SK-N-SH (cell line): ENCODE measurements at regions not wholly inside any gene's neighbourhood (a gene's known extent, or its start where the extent isn't known, plus 50 kb on each side); places are given as distances from the start of the nearest gene placed in this dataset.

Source experiments
- CTCF ChIA-PET: fragments of 300-600, 350-600 bp; formaldehyde crosslinking; extraction: SDS; loops from one replicate; lab custom pipeline; 2021; lab: Yijun Ruan, JAX
- POLR2A ChIA-PET: fragments of 350-600 bp; sonication (Branson Sonifier 250); formaldehyde crosslinking; extraction: SDS; loops from one replicate; lab custom pipeline; 2020; ENCODE audit warnings: antibody characterized with exemption, inconsistent platforms; lab: Yijun Ruan, JAX
- DNase-seq: peaks from one replicate; pipeline ENCODE4 v3.0.0; 2012
- H2AFZ ChIP-seq: fragments of 200-600 bp; sonication (generic); 2 replicates; pipeline ENCODE4 v1.8.1; 2016; ENCODE audit warnings: antibody characterized with exemption, mild to moderate bottlenecking, low read depth
- H3F3A ChIP-seq: fragments of 200-600 bp; sonication (generic); replicated peaks from 2 replicates; pipeline ENCODE3; 2016; ENCODE audit warnings: antibody characterized with exemption, mild to moderate bottlenecking; ENCODE audit not compliant: insufficient read depth
- H3K27ac ChIP-seq, 2 experiments: fragments of 200-500 bp in 1 of 2; fragments of 200-600 bp in 1 of 2; sonication (Bioruptor generic) in 1 of 2; sonication (generic), shearing (Covaris generic) in 1 of 2; 2 replicates each; pipeline versions ENCODE4 v1.5.1 to v1.6.1; 2014 to 2016; ENCODE audit warnings: low read depth in 2 of 2, inconsistent platforms in 1 of 2, low read length in 1 of 2, mild to moderate bottlenecking in 1 of 2, mixed read lengths in 1 of 2
- H3K27me3 ChIP-seq: fragments of 200-600 bp; sonication (generic), shearing (Covaris generic); 2 replicates; pipeline ENCODE4 v1.6.1; 2016; ENCODE audit warnings: mixed run types; ENCODE audit not compliant: insufficient read depth
- H3K36me3 ChIP-seq, 2 experiments: fragments of 200-500 bp in 1 of 2; fragments of 200-600 bp in 1 of 2; sonication (Bioruptor generic) in 1 of 2; sonication (generic) in 1 of 2; replicated peaks in 1 of 2; 2 replicates each; pipeline versions ENCODE3 to v1.5.1; 2014 to 2016; ENCODE audit warnings: low read length in 1 of 2, mild to moderate bottlenecking in 1 of 2; ENCODE audit not compliant: insufficient read depth in 2 of 2, control insufficient read depth in 1 of 2
- H3K4me1 ChIP-seq, 2 experiments: fragments of 200-500 bp in 1 of 2; fragments of 200-600 bp in 1 of 2; sonication (Bioruptor generic) in 1 of 2; sonication (generic), shearing (Covaris generic) in 1 of 2; 2 replicates each; pipeline versions ENCODE4 v1.5.1 to v1.6.1; 2014 to 2016; ENCODE audit warnings: low read depth in 1 of 2, low read length in 1 of 2, mixed run types in 1 of 2; ENCODE audit not compliant: insufficient read depth in 2 of 2, control insufficient read depth in 1 of 2
- H3K4me2 ChIP-seq: fragments of 200-600 bp; sonication (generic), shearing (Covaris generic); 2 replicates; pipeline ENCODE4 v1.6.1; 2017; ENCODE audit warnings: mixed run types
- H3K4me3 ChIP-seq, 2 experiments: fragments of 200-500 bp in 1 of 2; fragments of 200-600 bp in 1 of 2; sonication (Bioruptor generic) in 1 of 2; sonication (generic), shearing (Covaris generic) in 1 of 2; 2 replicates each; pipeline versions ENCODE4 v1.5.1 to v1.8.1; 2014 to 2016; ENCODE audit warnings: low read depth in 2 of 2, inconsistent platforms in 1 of 2, low read length in 1 of 2, mild to moderate bottlenecking in 1 of 2, mixed read lengths in 1 of 2, moderate library complexity in 1 of 2
- H3K79me2 ChIP-seq: fragments of 200-600 bp; sonication (generic); 2 replicates; pipeline ENCODE4 v1.8.1; 2017; ENCODE audit warnings: mild to moderate bottlenecking; ENCODE audit not compliant: insufficient read depth
- H3K9ac ChIP-seq: fragments of 200-600 bp; sonication (generic); 2 replicates; pipeline ENCODE4 v1.6.1; 2017; ENCODE audit warnings: mixed run types
- H3K9me2 ChIP-seq: fragments of 200-600 bp; sonication (generic); 2 replicates; pipeline ENCODE4 v1.6.1; 2017; ENCODE audit warnings: mixed run types
- H3K9me3 ChIP-seq: fragments of 200-600 bp; sonication (generic); 2 replicates; pipeline ENCODE4 v1.6.1; 2017; ENCODE audit warnings: mixed run types, mild to moderate bottlenecking, moderate library complexity
- H4K20me1 ChIP-seq: fragments of 200-600 bp; sonication (generic); 2 replicates; pipeline ENCODE4 v1.6.1; 2017; ENCODE audit warnings: mild to moderate bottlenecking, mixed run types; ENCODE audit not compliant: insufficient read depth
- CHD2 ChIP-seq: fragments of 150-350 bp; IDR thresholded peaks from 2 replicates; pipeline ENCODE4 v1.6.1; 2018; ENCODE audit warnings: low read length; ENCODE audit not compliant: partially characterized antibody
- EP300 ChIP-seq, 2 experiments: IDR thresholded peaks; 2 replicates each; pipeline versions ENCODE4 v1.4.0 to v1.6.1; 2012; ENCODE audit warnings: borderline replicate concordance in 1 of 2, low read depth in 1 of 2, low read length in 1 of 2
- FOXJ3 ChIP-seq: sonication (generic); formaldehyde crosslinking; IDR thresholded peaks from 2 replicates; pipeline ENCODE4 v1.5.1; 2020; ENCODE audit warnings: mild to moderate bottlenecking, missing genetic modification reagents
- GATA2 ChIP-seq: sonication (generic); formaldehyde crosslinking; IDR thresholded peaks from 2 replicates; pipeline ENCODE4 v1.5.0; 2020; ENCODE audit warnings: mild to moderate bottlenecking, missing genetic modification reagents
- MEF2A ChIP-seq: IDR thresholded peaks from 2 replicates; pipeline ENCODE4 v1.4.0; 2012; ENCODE audit warnings: low read depth, borderline replicate concordance
- NFIC ChIP-seq: IDR thresholded peaks from 2 replicates; pipeline ENCODE4 v1.4.0; 2012; ENCODE audit warnings: borderline replicate concordance
- NRF1 ChIP-seq: IDR thresholded peaks from 2 replicates; pipeline ENCODE4 v1.6.1; 2012; ENCODE audit warnings: low read depth, mild to moderate bottlenecking, low read length
- POLR2AphosphoS5 ChIP-seq: IDR thresholded peaks from 2 replicates; pipeline ENCODE4 v1.6.1; 2012; ENCODE audit warnings: low read depth, low read length
- SMC3 ChIP-seq: IDR thresholded peaks from 2 replicates; pipeline ENCODE4 v1.6.1; 2012; ENCODE audit warnings: low read depth, low read length, improper control_type of control experiment
- TAF1 ChIP-seq: IDR thresholded peaks from 2 replicates; pipeline ENCODE4 v1.6.1; 2012; ENCODE audit warnings: low read depth, mild to moderate bottlenecking, low read length, moderate library complexity, borderline replicate concordance
- WGBS: methylation state at CpG from one replicate; pipeline ENCODE4 v1.1.6; 2017; ENCODE audit warnings: low lambda C conversion rate; 5-methylcytosine and 5-hydroxymethylcytosine counted together
- TF ChIP-seq, protein P1 (sequence below): fragments of 150-350 bp; IDR thresholded peaks from 2 replicates; pipeline ENCODE4 v1.6.1; 2016; ENCODE audit warnings: mild to moderate bottlenecking, low read depth, low read length
- TF ChIP-seq, protein P2 (sequence below): IDR thresholded peaks from 2 replicates; pipeline ENCODE4 v1.4.0; 2012; ENCODE audit warnings: low read depth, borderline replicate concordance
- TF ChIP-seq, protein P3 (sequence below): IDR thresholded peaks from 2 replicates; pipeline ENCODE4; 2012
- TF ChIP-seq, protein P4 (sequence below): IDR thresholded peaks from 2 replicates; pipeline ENCODE4 v1.4.0; 2012; ENCODE audit warnings: low read depth, borderline replicate concordance
- TF ChIP-seq, protein P5 (sequence below): fragments of 200-600 bp; sonication (generic); IDR thresholded peaks from 2 replicates; pipeline ENCODE4 v1.6.1; 2017; ENCODE audit warnings: antibody characterized with exemption, mild to moderate bottlenecking, moderate library complexity
- TF ChIP-seq, protein P6 (sequence below): IDR thresholded peaks from 2 replicates; pipeline ENCODE4 v1.4.0; 2012; ENCODE audit warnings: low read depth

DNA sequence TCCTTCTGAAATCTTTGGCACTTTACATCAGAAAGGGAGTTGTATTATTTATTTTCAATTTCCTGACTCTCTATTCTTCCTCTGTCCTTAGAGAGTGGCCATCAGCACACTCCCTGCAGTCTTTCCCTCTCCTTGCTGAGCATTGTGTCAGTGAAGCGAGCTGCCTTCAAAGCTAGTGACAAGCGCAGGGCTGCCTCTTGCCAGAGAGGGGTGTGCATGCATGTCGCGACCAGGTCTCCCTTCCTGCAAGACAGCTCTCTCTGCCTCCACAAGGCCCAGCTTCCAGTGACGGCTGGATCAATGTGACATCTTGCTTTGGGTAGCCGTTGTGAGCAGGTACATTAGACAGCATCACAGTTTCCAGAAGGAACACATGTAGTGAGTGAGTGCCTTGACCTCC, 810.9 kb upstream of the TENM3 start:
- no peak overlapping the region for H3K27ac ChIP-seq
- no peaks in the 10 kb centered on the region for H3K27me3 ChIP-seq
- H3K79me2 ChIP-seq, result no peaks in the 10 kb centered on the region
- H3K4me2 ChIP-seq, result no peak overlapping the region
- no peak overlapping the region for H3K9ac ChIP-seq
- H2AFZ ChIP-seq, result no peak overlapping the region
- ChIA-PET POLR2A (no interaction called here), CTCF (interaction anchor here (0.9 kb wide), 1 partner anchor 21 kb away, joined by 3 read pairs; no protein-coding TSS in a partner anchor)
- H3K9me3 ChIP-seq, result no peaks in the 10 kb centered on the region
- H4K20me1 ChIP-seq, result no peaks in the 10 kb centered on the region
- H3K4me3 ChIP-seq, result no peak overlapping the region
- TF ChIP-seq NRF1 (no peak), CHD2 (no peak), FOXJ3 (no peak), MEF2A (no peak), GATA2 (CRISPR knock-in tag) (no peak), NFIC (no peak), TAF1 (no peak), POLR2AphosphoS5 (no peak), SMC3 (no peak), EP300 (IDR thresholded peaks at IDR 0.05; ENCODE audit: borderline replicate concordance in 1 of 2, low read depth in 1 of 2, low read length in 1 of 2) (no peak)
- TF ChIP-seq, protein P1, sequence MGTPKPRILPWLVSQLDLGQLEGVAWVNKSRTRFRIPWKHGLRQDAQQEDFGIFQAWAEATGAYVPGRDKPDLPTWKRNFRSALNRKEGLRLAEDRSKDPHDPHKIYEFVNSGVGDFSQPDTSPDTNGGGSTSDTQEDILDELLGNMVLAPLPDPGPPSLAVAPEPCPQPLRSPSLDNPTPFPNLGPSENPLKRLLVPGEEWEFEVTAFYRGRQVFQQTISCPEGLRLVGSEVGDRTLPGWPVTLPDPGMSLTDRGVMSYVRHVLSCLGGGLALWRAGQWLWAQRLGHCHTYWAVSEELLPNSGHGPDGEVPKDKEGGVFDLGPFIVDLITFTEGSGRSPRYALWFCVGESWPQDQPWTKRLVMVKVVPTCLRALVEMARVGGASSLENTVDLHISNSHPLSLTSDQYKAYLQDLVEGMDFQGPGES, result no peak
- TF ChIP-seq, protein P2, sequence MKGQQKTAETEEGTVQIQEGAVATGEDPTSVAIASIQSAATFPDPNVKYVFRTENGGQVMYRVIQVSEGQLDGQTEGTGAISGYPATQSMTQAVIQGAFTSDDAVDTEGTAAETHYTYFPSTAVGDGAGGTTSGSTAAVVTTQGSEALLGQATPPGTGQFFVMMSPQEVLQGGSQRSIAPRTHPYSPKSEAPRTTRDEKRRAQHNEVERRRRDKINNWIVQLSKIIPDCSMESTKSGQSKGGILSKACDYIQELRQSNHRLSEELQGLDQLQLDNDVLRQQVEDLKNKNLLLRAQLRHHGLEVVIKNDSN, result no peak
- TF ChIP-seq, protein P3, sequence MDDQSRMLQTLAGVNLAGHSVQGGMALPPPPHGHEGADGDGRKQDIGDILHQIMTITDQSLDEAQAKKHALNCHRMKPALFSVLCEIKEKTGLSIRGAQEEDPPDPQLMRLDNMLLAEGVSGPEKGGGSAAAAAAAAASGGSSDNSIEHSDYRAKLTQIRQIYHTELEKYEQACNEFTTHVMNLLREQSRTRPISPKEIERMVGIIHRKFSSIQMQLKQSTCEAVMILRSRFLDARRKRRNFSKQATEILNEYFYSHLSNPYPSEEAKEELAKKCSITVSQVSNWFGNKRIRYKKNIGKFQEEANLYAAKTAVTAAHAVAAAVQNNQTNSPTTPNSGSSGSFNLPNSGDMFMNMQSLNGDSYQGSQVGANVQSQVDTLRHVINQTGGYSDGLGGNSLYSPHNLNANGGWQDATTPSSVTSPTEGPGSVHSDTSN, result no peak
- TF ChIP-seq, protein P4, sequence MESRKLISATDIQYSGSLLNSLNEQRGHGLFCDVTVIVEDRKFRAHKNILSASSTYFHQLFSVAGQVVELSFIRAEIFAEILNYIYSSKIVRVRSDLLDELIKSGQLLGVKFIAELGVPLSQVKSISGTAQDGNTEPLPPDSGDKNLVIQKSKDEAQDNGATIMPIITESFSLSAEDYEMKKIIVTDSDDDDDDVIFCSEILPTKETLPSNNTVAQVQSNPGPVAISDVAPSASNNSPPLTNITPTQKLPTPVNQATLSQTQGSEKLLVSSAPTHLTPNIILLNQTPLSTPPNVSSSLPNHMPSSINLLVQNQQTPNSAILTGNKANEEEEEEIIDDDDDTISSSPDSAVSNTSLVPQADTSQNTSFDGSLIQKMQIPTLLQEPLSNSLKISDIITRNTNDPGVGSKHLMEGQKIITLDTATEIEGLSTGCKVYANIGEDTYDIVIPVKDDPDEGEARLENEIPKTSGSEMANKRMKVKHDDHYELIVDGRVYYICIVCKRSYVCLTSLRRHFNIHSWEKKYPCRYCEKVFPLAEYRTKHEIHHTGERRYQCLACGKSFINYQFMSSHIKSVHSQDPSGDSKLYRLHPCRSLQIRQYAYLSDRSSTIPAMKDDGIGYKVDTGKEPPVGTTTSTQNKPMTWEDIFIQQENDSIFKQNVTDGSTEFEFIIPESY, result no peak
- TF ChIP-seq, protein P5, sequence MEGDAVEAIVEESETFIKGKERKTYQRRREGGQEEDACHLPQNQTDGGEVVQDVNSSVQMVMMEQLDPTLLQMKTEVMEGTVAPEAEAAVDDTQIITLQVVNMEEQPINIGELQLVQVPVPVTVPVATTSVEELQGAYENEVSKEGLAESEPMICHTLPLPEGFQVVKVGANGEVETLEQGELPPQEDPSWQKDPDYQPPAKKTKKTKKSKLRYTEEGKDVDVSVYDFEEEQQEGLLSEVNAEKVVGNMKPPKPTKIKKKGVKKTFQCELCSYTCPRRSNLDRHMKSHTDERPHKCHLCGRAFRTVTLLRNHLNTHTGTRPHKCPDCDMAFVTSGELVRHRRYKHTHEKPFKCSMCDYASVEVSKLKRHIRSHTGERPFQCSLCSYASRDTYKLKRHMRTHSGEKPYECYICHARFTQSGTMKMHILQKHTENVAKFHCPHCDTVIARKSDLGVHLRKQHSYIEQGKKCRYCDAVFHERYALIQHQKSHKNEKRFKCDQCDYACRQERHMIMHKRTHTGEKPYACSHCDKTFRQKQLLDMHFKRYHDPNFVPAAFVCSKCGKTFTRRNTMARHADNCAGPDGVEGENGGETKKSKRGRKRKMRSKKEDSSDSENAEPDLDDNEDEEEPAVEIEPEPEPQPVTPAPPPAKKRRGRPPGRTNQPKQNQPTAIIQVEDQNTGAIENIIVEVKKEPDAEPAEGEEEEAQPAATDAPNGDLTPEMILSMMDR, result no peak
- TF ChIP-seq, protein P6, sequence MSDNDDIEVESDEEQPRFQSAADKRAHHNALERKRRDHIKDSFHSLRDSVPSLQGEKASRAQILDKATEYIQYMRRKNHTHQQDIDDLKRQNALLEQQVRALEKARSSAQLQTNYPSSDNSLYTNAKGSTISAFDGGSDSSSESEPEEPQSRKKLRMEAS, result no peak
- H3F3A ChIP-seq, result no peaks in the 10 kb centered on the region
- 38% methylated on average over 5 of the region's 6 CpGs for WGBS
- no peaks in the 10 kb centered on the region for H3K36me3 ChIP-seq
- H3K4me1 ChIP-seq, result no peaks in the 10 kb centered on the region
- no peaks in the 10 kb centered on the region for H3K9me2 ChIP-seq
- no peak for DNase-seq
